ENCODE measurements at regions not wholly inside any gene's neighbourhood (a gene's known extent, or its start where the extent isn't known, plus 50 kb on each side); places are given as distances from the start of the nearest gene placed in this dataset.
A peak's percentile ranks its signal among the peaks of the same experiment; 100 is the strongest.

GRCh38 chr3:4001976-4002375 lies 202.7 kb downstream of the LRRN1 start:
- H3K4me1 ChIP-seq: no peaks in the 10 kb centered on the region
- no peak overlapping the region for H3K27ac ChIP-seq
- TF ChIP-seq POLR2A (IDR thresholded peaks at IDR 0.05) (no peak), EP300 (IDR thresholded peaks at IDR 0.05) (no peak), CTCF (IDR thresholded peaks at IDR 0.05) (no peak)
- H3K9me3 ChIP-seq: no peaks in the 10 kb centered on the region
- H3K4me3 ChIP-seq: no peak overlapping the region
- DNase-seq (ENCODE audit: low spot score in 2 of 2): no peak
- H3K36me3 ChIP-seq: no peaks in the 10 kb centered on the region
- no peaks in the 10 kb centered on the region for H3K27me3 ChIP-seq

DNA sequence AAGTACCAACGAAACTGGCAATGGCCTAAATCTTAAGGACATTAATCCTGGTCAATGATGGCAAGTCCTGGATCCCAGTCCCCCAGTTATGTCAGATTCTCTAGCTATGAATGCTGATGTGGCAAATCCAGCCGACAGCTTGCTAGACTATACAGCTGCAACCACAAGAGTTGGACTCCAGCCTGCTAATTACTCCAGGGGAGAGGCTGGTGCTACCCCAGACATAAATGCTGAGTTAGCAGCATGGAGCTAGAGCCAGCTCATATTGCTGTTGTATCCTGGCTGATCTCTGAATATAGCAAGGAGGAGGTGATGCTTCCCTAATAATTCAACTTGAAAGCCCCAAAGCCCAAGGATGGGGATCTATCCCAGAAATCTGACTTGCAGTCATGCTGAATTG lies 207.1 kb downstream of the LRRN1 start:
- TF ChIP-seq POLR2A (IDR thresholded peaks at IDR 0.05) (no peak), EP300 (IDR thresholded peaks at IDR 0.05) (no peak), CTCF (IDR thresholded peaks at IDR 0.05) (no peak)
- no peaks in the 10 kb centered on the region for H3K36me3 ChIP-seq
- WGBS, 2 donors: 59 to 71% methylated on average over 2 of the region's 2 CpGs
- H3K9me3 ChIP-seq: no peaks in the 10 kb centered on the region
- no peak overlapping the region for H3K27ac ChIP-seq
- H3K4me1 ChIP-seq: peaks cover 0 to 3% (median 0%) of the 10 kb centered on the region in 4 donors
- H3K27me3 ChIP-seq: no peaks in the 10 kb centered on the region
- no peak overlapping the region for H3K4me3 ChIP-seq
- no peak for DNase-seq (ENCODE audit: low spot score in 2 of 2)

DNA sequence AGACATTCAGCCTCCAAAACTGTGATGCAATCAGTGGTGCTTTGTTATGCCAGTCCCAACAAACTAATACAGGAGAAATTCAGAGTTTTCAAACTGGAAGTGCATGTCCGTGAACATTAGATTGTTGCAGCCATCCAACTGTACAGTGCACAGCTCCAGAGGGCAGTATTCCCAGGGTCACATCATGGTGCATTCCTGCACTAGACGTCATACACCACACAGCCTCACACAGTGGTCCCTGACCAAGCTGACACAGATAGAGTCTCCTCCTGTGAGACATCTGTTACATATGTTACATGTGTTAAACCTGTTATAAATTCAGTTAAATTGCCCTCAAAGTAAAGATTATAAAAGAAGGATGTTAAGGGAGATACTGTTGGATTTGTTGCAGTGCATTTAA lies 209.0 kb downstream of the LRRN1 start:
- DNase-seq (ENCODE audit: low spot score in 2 of 2): no peak
- H3K27ac ChIP-seq: no peak overlapping the region
- no peaks in the 10 kb centered on the region for H3K9me3 ChIP-seq
- TF ChIP-seq EP300 (IDR thresholded peaks at IDR 0.05): no peak
- TF ChIP-seq POLR2A (IDR thresholded peaks at IDR 0.05): no peak
- no peak for TF ChIP-seq CTCF (IDR thresholded peaks at IDR 0.05)
- H3K36me3 ChIP-seq: no peaks in the 10 kb centered on the region
- H3K4me1 ChIP-seq: peaks cover 0 to 3% (median 0%) of the 10 kb centered on the region in 4 donors
- WGBS, 2 donors: 70 to 78% methylated on average over 2 of the region's 2 CpGs
- no peak overlapping the region for H3K4me3 ChIP-seq
- no peaks in the 10 kb centered on the region for H3K27me3 ChIP-seq

GRCh38 chr3:4011166-4011565 lies 211.9 kb downstream of the LRRN1 start:
- peaks cover 0 to 3% (median 0%) of the 10 kb centered on the region in 4 donors for H3K4me1 ChIP-seq
- no peaks in the 10 kb centered on the region for H3K27me3 ChIP-seq
- H3K4me3 ChIP-seq: no peak overlapping the region
- no peak for TF ChIP-seq CTCF (IDR thresholded peaks at IDR 0.05)
- no peak for TF ChIP-seq EP300 (IDR thresholded peaks at IDR 0.05)
- TF ChIP-seq POLR2A (IDR thresholded peaks at IDR 0.05): no peak
- H3K9me3 ChIP-seq: no peaks in the 10 kb centered on the region
- WGBS, 2 donors: 15 to 20% methylated on average over 1 of the region's 1 CpG
- no peak for DNase-seq (ENCODE audit: low spot score in 2 of 2)
- no peaks in the 10 kb centered on the region for H3K36me3 ChIP-seq
- peak overlapping the region in 1 of 4 donors; percentile 53 for H3K27ac ChIP-seq

GRCh38 chr3:4015426-4015825 lies 216.2 kb downstream of the LRRN1 start:
- Histone ChIP-seq H3K27ac (no peak overlapping the region), H3K9me3 (peaks cover 0 to 17% (median 0%) of the 10 kb centered on the region in 4 donors), H3K27me3 (no peaks in the 10 kb centered on the region), H3K36me3 (no peaks in the 10 kb centered on the region), H3K4me1 (peaks cover 0 to 3% (median 0%) of the 10 kb centered on the region in 4 donors), H3K4me3 (no peak overlapping the region)
- TF ChIP-seq EP300 (IDR thresholded peaks at IDR 0.05): no peak
- no peak for TF ChIP-seq POLR2A (IDR thresholded peaks at IDR 0.05)
- no peak for TF ChIP-seq CTCF (IDR thresholded peaks at IDR 0.05)
- DNase-seq (ENCODE audit: low spot score in 2 of 2): no peak
- WGBS, 2 donors: 63 to 75% methylated on average over 2 of the region's 2 CpGs

All from tibial nerve (tissue), 4 donors.